ENCODE measurements at regions not wholly inside any gene's neighbourhood (a gene's known extent, or its start where the extent isn't known, plus 50 kb on each side); places are given as distances from the start of the nearest gene placed in this dataset.

DNA sequence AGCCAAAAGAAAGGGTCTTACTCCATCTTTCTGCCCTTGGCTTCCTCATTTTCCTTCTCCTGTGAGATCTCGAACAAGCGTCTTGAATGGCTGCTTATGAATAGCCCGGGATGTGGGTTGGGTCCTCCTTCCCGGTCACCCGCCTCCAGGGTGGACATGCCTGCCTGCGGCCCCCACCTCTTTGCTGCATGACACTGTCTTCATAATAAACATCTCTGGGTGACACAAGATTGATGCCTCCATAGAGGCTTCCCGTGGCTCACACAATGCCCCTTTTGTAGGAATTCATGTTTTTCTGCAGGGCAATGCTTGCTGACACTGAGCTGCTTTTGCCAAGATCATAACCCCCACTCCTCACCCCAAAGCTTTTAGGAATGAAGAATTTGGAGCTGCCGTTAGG, 125.9 kb downstream of the ZNF664 start:
- no peaks in the 10 kb centered on the region for H3K36me3 Mint-ChIP-seq (ENCODE audit: low read depth)
- H3K4me1 Mint-ChIP-seq (ENCODE audit: low read depth): no peaks in the 10 kb centered on the region
- H3K4me3 Mint-ChIP-seq (ENCODE audit: low read depth): no peak overlapping the region
- no peak for DNase-seq (ENCODE audit: low spot score)
- intact Hi-C loops (cut with micrococcal nuclease): no loop called here
- H3K27ac Mint-ChIP-seq: no peak overlapping the region
- no peaks in the 10 kb centered on the region for H3K27me3 Mint-ChIP-seq (ENCODE audit: low read depth)
- no peaks in the 10 kb centered on the region for H3K9me3 Mint-ChIP-seq

- no peak for DNase-seq (ENCODE audit: low spot score)
- intact Hi-C loops (cut with micrococcal nuclease): no loop called here
- Mint-ChIP-seq H3K27me3 (ENCODE audit: low read depth) (no peaks in the 10 kb centered on the region), H3K9me3 (no peaks in the 10 kb centered on the region), H3K4me3 (ENCODE audit: low read depth) (no peak overlapping the region), H3K36me3 (ENCODE audit: low read depth) (no peaks in the 10 kb centered on the region), H3K4me1 (ENCODE audit: low read depth) (no peaks in the 10 kb centered on the region), H3K27ac (no peak overlapping the region)
Observed at GRCh38 chr12:124099661-124100060, 126.6 kb downstream of the ZNF664 start.

DNA sequence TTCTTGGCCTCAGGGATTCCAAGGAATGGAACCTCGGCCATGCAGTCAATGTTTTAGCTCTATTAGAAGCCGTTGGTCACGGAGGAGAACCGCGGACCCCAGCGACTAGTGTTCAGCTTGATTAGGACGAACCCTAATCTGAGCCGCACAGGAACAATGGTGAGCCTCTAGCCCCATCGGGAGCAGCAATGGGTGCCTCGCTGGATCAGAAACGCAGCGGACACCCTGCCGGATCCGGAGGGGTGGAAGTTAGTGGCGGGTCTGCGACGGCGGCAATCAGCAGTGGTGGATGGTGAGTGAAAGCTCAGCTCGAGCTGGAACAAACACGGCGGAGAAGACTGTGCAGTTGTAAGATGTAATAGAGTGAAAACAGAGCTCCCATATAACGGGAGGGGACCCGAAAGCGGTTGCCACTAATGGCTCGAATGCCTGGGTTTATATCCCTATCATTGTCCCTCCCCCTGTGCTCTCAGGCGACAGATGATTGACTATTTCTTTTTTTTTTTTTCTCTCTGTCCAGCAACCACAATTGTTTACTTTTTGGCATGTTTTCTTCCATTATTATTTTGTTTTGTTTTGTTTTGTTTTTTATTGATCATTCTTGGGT, 127.7 kb downstream of the ZNF664 start:
- Mint-ChIP-seq H3K36me3 (ENCODE audit: low read depth) (no peaks in the 10 kb centered on the region), H3K4me1 (ENCODE audit: low read depth) (no peaks in the 10 kb centered on the region), H3K27ac (no peak overlapping the region), H3K27me3 (ENCODE audit: low read depth) (no peaks in the 10 kb centered on the region), H3K9me3 (no peaks in the 10 kb centered on the region), H3K4me3 (ENCODE audit: low read depth) (no peak overlapping the region)
- DNase-seq (ENCODE audit: low spot score): no peak
- intact Hi-C loops (cut with micrococcal nuclease): no loop called here

DNA sequence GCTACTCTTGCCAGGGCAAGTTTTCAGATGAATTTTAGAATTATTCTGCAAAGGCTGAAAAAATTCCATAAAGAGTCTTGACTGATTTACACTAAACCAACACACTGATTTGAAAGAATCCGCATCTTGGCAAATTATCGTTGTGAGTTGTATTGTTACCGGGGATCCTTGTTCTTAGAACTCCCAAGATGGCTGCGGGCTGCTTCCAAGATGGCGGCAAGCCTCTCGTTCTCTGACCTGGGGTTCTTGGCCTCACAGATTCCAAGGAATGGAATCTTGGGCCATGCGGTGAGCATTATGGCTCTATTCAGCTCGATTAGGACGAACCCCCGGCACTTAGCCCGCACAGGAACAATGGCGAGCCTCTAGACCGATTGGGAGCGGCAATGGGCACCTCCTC, 132.5 kb downstream of the ZNF664 start:
- no peaks in the 10 kb centered on the region for H3K27me3 Mint-ChIP-seq (ENCODE audit: low read depth)
- peaks cover 6% of the 10 kb centered on the region for H3K9me3 Mint-ChIP-seq
- intact Hi-C loops (cut with micrococcal nuclease): no loop called here
- no peak overlapping the region for H3K4me3 Mint-ChIP-seq (ENCODE audit: low read depth)
- no peaks in the 10 kb centered on the region for H3K4me1 Mint-ChIP-seq (ENCODE audit: low read depth)
- H3K27ac Mint-ChIP-seq: no peak overlapping the region
- no peaks in the 10 kb centered on the region for H3K36me3 Mint-ChIP-seq (ENCODE audit: low read depth)
- no peak for DNase-seq (ENCODE audit: low spot score)

GRCh38 chr12:124107351-124107750, 134.3 kb downstream of the ZNF664 start:
- no peak for DNase-seq (ENCODE audit: low spot score)
- Mint-ChIP-seq H3K27ac (no peak overlapping the region), H3K36me3 (ENCODE audit: low read depth) (no peaks in the 10 kb centered on the region), H3K4me1 (ENCODE audit: low read depth) (no peaks in the 10 kb centered on the region), H3K9me3 (peaks cover 6% of the 10 kb centered on the region), H3K4me3 (ENCODE audit: low read depth) (no peak overlapping the region), H3K27me3 (ENCODE audit: low read depth) (peaks cover 2% of the 10 kb centered on the region)
- intact Hi-C loops (cut with micrococcal nuclease): no loop called here

DNA sequence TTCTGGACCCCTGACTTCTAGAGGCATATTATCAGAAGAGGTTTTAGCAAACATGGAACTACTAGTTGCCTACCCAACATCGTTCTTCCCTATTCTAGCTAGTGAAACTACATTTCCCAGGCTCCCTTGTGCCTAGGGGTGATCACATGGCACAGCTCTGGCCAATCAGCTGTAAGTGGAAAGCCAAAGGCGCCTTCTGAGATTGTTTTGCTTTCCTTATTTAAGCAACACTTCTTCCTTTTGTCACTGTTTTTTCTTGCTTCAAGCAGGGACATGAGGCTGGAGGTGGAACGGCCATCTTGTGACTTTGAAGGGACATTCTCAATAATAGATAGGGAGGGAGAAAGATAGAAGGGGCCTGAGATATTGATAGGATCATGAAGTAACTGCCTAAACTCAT, 136.7 kb downstream of the ZNF664 start:
- no peak for DNase-seq (ENCODE audit: low spot score)
- intact Hi-C loops (cut with micrococcal nuclease): no loop called here
- Mint-ChIP-seq H3K4me1 (ENCODE audit: low read depth) (no peaks in the 10 kb centered on the region), H3K9me3 (peaks cover 6% of the 10 kb centered on the region), H3K27ac (no peak overlapping the region), H3K4me3 (ENCODE audit: low read depth) (no peak overlapping the region), H3K27me3 (ENCODE audit: low read depth) (peaks cover 2% of the 10 kb centered on the region), H3K36me3 (ENCODE audit: low read depth) (no peaks in the 10 kb centered on the region)

GRCh38 chr12:124110372-124110883, 137.4 kb downstream of the ZNF664 start:
- H3K27me3 Mint-ChIP-seq (ENCODE audit: low read depth): peaks cover 2% of the 10 kb centered on the region
- no peaks in the 10 kb centered on the region for H3K36me3 Mint-ChIP-seq (ENCODE audit: low read depth)
- H3K9me3 Mint-ChIP-seq: peaks cover 6% of the 10 kb centered on the region
- intact Hi-C loops (cut with micrococcal nuclease): no loop called here
- H3K27ac Mint-ChIP-seq: no peak overlapping the region
- no peaks in the 10 kb centered on the region for H3K4me1 Mint-ChIP-seq (ENCODE audit: low read depth)
- DNase-seq (ENCODE audit: low spot score): no peak
- no peak overlapping the region for H3K4me3 Mint-ChIP-seq (ENCODE audit: low read depth)

GRCh38 chr12:124111006-124111405, 138.0 kb downstream of the ZNF664 start:
- intact Hi-C loops (cut with micrococcal nuclease): no loop called here
- Mint-ChIP-seq H3K27ac (no peak overlapping the region), H3K4me3 (ENCODE audit: low read depth) (no peak overlapping the region)

DNA sequence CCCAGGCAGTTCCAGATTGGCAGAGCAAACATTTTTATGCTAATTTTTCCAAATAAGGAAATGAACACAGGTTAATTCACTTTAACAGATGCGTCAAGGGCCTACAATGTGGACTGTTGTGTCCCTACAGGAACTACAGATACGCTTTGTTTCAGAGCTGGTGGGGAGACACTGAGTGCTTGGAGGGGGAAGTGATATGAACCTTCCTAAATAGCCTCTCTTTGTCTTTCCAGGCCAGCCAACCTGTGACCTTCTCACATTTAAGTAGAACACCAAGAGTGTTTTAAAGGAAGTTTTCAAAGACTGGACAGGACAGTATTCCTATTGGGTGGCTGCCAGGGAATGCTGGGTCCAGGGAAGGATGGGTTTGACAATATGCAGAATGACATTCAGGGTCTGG, 141.3 kb downstream of the ZNF664 start:
- no peak overlapping the region for H3K4me3 Mint-ChIP-seq (ENCODE audit: low read depth)
- H3K36me3 Mint-ChIP-seq (ENCODE audit: low read depth): no peaks in the 10 kb centered on the region
- H3K4me1 Mint-ChIP-seq (ENCODE audit: low read depth): no peaks in the 10 kb centered on the region
- H3K9me3 Mint-ChIP-seq: no peaks in the 10 kb centered on the region
- intact Hi-C loops (cut with micrococcal nuclease): no loop called here
- no peak for DNase-seq (ENCODE audit: low spot score)
- H3K27me3 Mint-ChIP-seq (ENCODE audit: low read depth): peaks cover 2% of the 10 kb centered on the region
- H3K27ac Mint-ChIP-seq: no peak overlapping the region

More at GRCh38 chr12:124111006-124111405, 138.0 kb downstream of the ZNF664 start:
- peaks cover 6% of the 10 kb centered on the region for H3K9me3 Mint-ChIP-seq
- H3K4me1 Mint-ChIP-seq (ENCODE audit: low read depth): no peaks in the 10 kb centered on the region
- DNase-seq (ENCODE audit: low spot score): no peak
- no peaks in the 10 kb centered on the region for H3K36me3 Mint-ChIP-seq (ENCODE audit: low read depth)
- H3K27me3 Mint-ChIP-seq (ENCODE audit: low read depth): peaks cover 2% of the 10 kb centered on the region

DNA sequence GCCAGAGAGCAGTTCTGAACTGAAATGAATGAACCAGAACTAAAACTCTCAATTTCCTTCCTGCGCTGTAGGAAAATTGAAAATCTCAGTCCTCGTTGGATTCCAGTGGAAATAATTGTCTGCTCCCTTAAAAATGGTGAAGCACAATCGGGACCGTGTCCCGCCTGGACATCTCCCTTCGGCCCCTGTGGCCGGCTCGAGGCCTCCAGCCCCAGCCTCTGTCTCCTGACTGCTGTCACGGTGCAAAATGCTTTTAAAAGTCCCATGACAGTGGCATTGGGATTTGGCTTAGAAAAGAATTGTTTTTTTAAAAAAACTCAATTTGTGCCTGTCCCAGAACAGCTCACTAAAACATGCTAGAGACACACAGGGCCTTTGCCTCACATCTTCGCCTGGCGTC, 142.5 kb downstream of the ZNF664 start:
- Mint-ChIP-seq H3K9me3 (no peaks in the 10 kb centered on the region), H3K27ac (no peak overlapping the region), H3K4me3 (ENCODE audit: low read depth) (no peak overlapping the region), H3K27me3 (ENCODE audit: low read depth) (peaks cover 2% of the 10 kb centered on the region), H3K36me3 (ENCODE audit: low read depth) (no peaks in the 10 kb centered on the region), H3K4me1 (ENCODE audit: low read depth) (no peaks in the 10 kb centered on the region)
- intact Hi-C loops (cut with micrococcal nuclease): no loop called here
- no peak for DNase-seq (ENCODE audit: low spot score)

GRCh38 chr12:124115976-124116690, 143.1 kb downstream of the ZNF664 start:
- intact Hi-C loops (cut with micrococcal nuclease): no loop called here
- no peaks in the 10 kb centered on the region for H3K36me3 Mint-ChIP-seq (ENCODE audit: low read depth)
- peaks cover 2% of the 10 kb centered on the region for H3K27me3 Mint-ChIP-seq (ENCODE audit: low read depth)
- H3K4me3 Mint-ChIP-seq (ENCODE audit: low read depth): no peak overlapping the region
- H3K9me3 Mint-ChIP-seq: no peaks in the 10 kb centered on the region
- no peak overlapping the region for H3K27ac Mint-ChIP-seq
- no peaks in the 10 kb centered on the region for H3K4me1 Mint-ChIP-seq (ENCODE audit: low read depth)
- DNase-seq (ENCODE audit: low spot score): no peak

GRCh38 chr12:124120739-124121138, 147.7 kb downstream of the ZNF664 start:
- no peaks in the 10 kb centered on the region for H3K36me3 Mint-ChIP-seq (ENCODE audit: low read depth)
- H3K27ac Mint-ChIP-seq: no peak overlapping the region
- H3K4me3 Mint-ChIP-seq (ENCODE audit: low read depth): no peak overlapping the region
- H3K27me3 Mint-ChIP-seq (ENCODE audit: low read depth): peaks cover 4% of the 10 kb centered on the region
- no peaks in the 10 kb centered on the region for H3K4me1 Mint-ChIP-seq (ENCODE audit: low read depth)
- DNase-seq (ENCODE audit: low spot score): no peak
- intact Hi-C loops (cut with micrococcal nuclease): no loop called here
- no peaks in the 10 kb centered on the region for H3K9me3 Mint-ChIP-seq

DNA sequence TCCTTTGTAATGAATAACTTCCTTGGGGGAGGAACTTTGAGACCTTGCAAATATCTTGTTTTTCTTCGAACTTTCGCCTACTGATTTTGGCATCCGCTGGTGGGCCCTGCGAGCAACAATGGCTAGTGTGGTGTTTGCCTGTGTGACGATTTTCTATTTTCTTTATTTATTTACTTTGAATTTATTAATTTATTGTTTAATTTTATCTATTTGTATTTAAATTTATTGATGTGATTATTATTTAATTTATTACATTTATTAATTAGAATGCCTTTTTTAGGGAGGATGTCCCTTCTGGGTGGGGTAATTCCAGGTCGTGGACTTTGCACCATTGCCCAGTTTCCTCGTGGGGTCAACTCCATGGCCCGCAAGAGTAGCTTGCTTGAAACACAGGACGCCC, 149.7 kb downstream of the ZNF664 start:
- intact Hi-C loops (cut with micrococcal nuclease): no loop called here
- peaks cover 4% of the 10 kb centered on the region for H3K27me3 Mint-ChIP-seq (ENCODE audit: low read depth)
- no peak overlapping the region for H3K27ac Mint-ChIP-seq
- H3K4me1 Mint-ChIP-seq (ENCODE audit: low read depth): no peaks in the 10 kb centered on the region
- no peak for DNase-seq (ENCODE audit: low spot score)
- H3K36me3 Mint-ChIP-seq (ENCODE audit: low read depth): no peaks in the 10 kb centered on the region
- H3K9me3 Mint-ChIP-seq: no peaks in the 10 kb centered on the region
- no peak overlapping the region for H3K4me3 Mint-ChIP-seq (ENCODE audit: low read depth)

Data from activated T-helper 2 cell treated with anti-CD3 and anti-CD28 coated beads, Interferon-gamma antibody, Interleukin-2, Interleukin-4, amounts not matched to agents 10 μg/mL and 5 μg/mL and 100 μg/mL, durations not matched to agents 14 hours and 24 hours and 36 hours (primary cell).